ENCODE measurements at regions not wholly inside any gene's neighbourhood (a gene's known extent, or its start where the extent isn't known, plus 50 kb on each side); places are given as distances from the start of the nearest gene placed in this dataset.

DNA sequence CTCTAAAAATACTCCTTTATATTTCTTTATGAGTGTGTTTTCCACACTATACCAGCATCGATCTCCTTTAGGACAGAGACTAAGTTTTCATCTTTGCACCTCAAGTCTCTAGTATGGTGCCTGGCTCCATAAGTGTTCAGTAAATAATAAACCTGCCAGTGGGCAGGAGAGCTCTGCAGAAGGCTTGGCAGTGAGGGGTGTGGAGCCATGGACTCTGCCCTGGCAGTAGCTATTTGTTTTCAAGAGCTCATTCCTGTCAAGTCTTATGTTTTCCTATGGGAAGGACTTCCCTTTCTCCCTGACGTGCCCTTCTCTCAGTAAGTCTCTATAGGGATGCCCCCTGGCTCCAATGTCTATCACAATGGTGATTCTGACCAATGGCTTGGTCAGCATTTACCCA lies 252.2 kb downstream of the PIK3R1 start:
- TF ChIP-seq POLR2AphosphoS5 (IDR thresholded peaks at IDR 0.05; ENCODE audit: low read depth, low read length), result no peak
- TF ChIP-seq, protein P1, sequence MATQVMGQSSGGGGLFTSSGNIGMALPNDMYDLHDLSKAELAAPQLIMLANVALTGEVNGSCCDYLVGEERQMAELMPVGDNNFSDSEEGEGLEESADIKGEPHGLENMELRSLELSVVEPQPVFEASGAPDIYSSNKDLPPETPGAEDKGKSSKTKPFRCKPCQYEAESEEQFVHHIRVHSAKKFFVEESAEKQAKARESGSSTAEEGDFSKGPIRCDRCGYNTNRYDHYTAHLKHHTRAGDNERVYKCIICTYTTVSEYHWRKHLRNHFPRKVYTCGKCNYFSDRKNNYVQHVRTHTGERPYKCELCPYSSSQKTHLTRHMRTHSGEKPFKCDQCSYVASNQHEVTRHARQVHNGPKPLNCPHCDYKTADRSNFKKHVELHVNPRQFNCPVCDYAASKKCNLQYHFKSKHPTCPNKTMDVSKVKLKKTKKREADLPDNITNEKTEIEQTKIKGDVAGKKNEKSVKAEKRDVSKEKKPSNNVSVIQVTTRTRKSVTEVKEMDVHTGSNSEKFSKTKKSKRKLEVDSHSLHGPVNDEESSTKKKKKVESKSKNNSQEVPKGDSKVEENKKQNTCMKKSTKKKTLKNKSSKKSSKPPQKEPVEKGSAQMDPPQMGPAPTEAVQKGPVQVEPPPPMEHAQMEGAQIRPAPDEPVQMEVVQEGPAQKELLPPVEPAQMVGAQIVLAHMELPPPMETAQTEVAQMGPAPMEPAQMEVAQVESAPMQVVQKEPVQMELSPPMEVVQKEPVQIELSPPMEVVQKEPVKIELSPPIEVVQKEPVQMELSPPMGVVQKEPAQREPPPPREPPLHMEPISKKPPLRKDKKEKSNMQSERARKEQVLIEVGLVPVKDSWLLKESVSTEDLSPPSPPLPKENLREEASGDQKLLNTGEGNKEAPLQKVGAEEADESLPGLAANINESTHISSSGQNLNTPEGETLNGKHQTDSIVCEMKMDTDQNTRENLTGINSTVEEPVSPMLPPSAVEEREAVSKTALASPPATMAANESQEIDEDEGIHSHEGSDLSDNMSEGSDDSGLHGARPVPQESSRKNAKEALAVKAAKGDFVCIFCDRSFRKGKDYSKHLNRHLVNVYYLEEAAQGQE (IDR thresholded peaks at IDR 0.05; ENCODE audit: insufficient read depth in 1 of 2, low read depth in 2 of 2, low read length in 2 of 2), result no peak

Measured in PFSK-1 (cell line).